Coronary artery (tissue), 2 donors: ENCODE measurements at regions not wholly inside any gene's neighbourhood (a gene's known extent, or its start where the extent isn't known, plus 50 kb on each side); places are given as distances from the start of the nearest gene placed in this dataset.

Experiments used
- DNase-seq: peaks from one replicate; pipeline ENCODE4 v3.0.0-alpha.2; 2017; ENCODE audit warnings: low spot score
- H3K27ac ChIP-seq, 2 donors: fragments of 200-600 bp; sonication (generic); one replicate each; pipeline ENCODE4 v1.5.1; 2016 to 2019
- H3K4me3 ChIP-seq: fragments of 200-600 bp; sonication (generic); 2 replicates; pipeline ENCODE4 v1.5.1; 2016; ENCODE audit warnings: mild to moderate bottlenecking, moderate library complexity
- CTCF ChIP-seq: fragments of 200-600 bp; sonication (generic); IDR thresholded peaks from one replicate; pipeline ENCODE4 v1.5.1; 2019; ENCODE audit warnings: antibody characterized with exemption

GRCh38 chr2:60292242-60292641 lies 261.2 kb downstream of the BCL11A start:
- no peak for TF ChIP-seq CTCF
- no peak overlapping the region for H3K4me3 ChIP-seq
- no peak overlapping the region for H3K27ac ChIP-seq
- no peak for DNase-seq

- Histone ChIP-seq H3K4me3 (no peak overlapping the region), H3K27ac (no peak overlapping the region)
- DNase-seq = no peak
- TF ChIP-seq CTCF = no peak
These were observed 262.9 kb downstream of the BCL11A start for GRCh38 chr2:60290509-60290908.

- Histone ChIP-seq H3K27ac (no peak overlapping the region), H3K4me3 (no peak overlapping the region)
- no peak for DNase-seq
- TF ChIP-seq CTCF = no peak
These were observed 267.7 kb downstream of the BCL11A start for GRCh38 chr2:60285626-60286316.

GRCh38 chr2:60283626-60284025 lies 269.8 kb downstream of the BCL11A start:
- H3K4me3 ChIP-seq = no peak overlapping the region
- no peak for TF ChIP-seq CTCF
- H3K27ac ChIP-seq = no peak overlapping the region
- no peak for DNase-seq

GRCh38 chr2:60282886-60283285 lies 270.6 kb downstream of the BCL11A start:
- Histone ChIP-seq H3K4me3 (no peak overlapping the region), H3K27ac (no peak overlapping the region)
- no peak for TF ChIP-seq CTCF
- no peak for DNase-seq

- H3K27ac ChIP-seq = no peak overlapping the region
- DNase-seq = no peak
- TF ChIP-seq CTCF = no peak
- no peak overlapping the region for H3K4me3 ChIP-seq
These were observed 271.7 kb downstream of the BCL11A start for GRCh38 chr2:60281730-60282129.

GRCh38 chr2:60280238-60280637 lies 273.2 kb downstream of the BCL11A start:
- DNase-seq = no peak
- Histone ChIP-seq H3K4me3 (no peak overlapping the region), H3K27ac (no peak overlapping the region)
- TF ChIP-seq CTCF = no peak
